ENCODE measurements at regions not wholly inside any gene's neighbourhood (a gene's known extent, or its start where the extent isn't known, plus 50 kb on each side); places are given as distances from the start of the nearest gene placed in this dataset.

GRCh38 chr4:136985683-136986082 lies 546.6 kb downstream of the PCDH18 start:
- Histone ChIP-seq H3K9me2 (replicated peaks; ENCODE audit: control insufficient read depth, low read length) (no peaks in the 10 kb centered on the region), H3K27ac (ENCODE audit: low read depth, low read length) (no peak overlapping the region), H4K20me1 (ENCODE audit: control insufficient read depth, insufficient read depth, low read depth, low read length) (no peaks in the 10 kb centered on the region)

GRCh38 chr4:136967069-136967468 lies 565.2 kb downstream of the PCDH18 start:
- Histone ChIP-seq H3F3A (ENCODE audit: control insufficient read depth, insufficient read depth) (no peaks in the 10 kb centered on the region), H3K4me3 (ENCODE audit: low read length) (no peak overlapping the region), H3K9me2 (replicated peaks; ENCODE audit: control insufficient read depth, low read length) (no peaks in the 10 kb centered on the region), H3K27ac (ENCODE audit: low read depth, low read length) (no peak overlapping the region), H3K79me2 (ENCODE audit: control insufficient read depth, low read length) (no peaks in the 10 kb centered on the region), H3K4me2 (ENCODE audit: low read length) (no peak overlapping the region), H4K20me1 (ENCODE audit: control insufficient read depth, insufficient read depth, low read depth, low read length) (no peaks in the 10 kb centered on the region), H3K9me3 (ENCODE audit: control insufficient read depth, insufficient read depth, low read length) (no peaks in the 10 kb centered on the region), H3K27me3 (ENCODE audit: control insufficient read depth, low read length) (no peaks in the 10 kb centered on the region), H3K36me3 (ENCODE audit: control insufficient read depth, low read length) (no peaks in the 10 kb centered on the region), H3K4me1 (ENCODE audit: control insufficient read depth, low read length) (no peaks in the 10 kb centered on the region)
- no peak for TF ChIP-seq CTCF (IDR thresholded peaks at IDR 0.05; ENCODE audit: low read depth, low read length, poor library complexity, severe bottlenecking)
- TF ChIP-seq EZH2phosphoT487 (IDR thresholded peaks at IDR 0.05; ENCODE audit: borderline replicate concordance, low read length): no peak

More at GRCh38 chr4:136985683-136986082, 546.6 kb downstream of the PCDH18 start:
- Histone ChIP-seq H3K4me1 (ENCODE audit: control insufficient read depth, low read length) (no peaks in the 10 kb centered on the region), H3K4me2 (ENCODE audit: low read length) (no peak overlapping the region), H3K27me3 (ENCODE audit: control insufficient read depth, low read length) (no peaks in the 10 kb centered on the region), H3K79me2 (ENCODE audit: control insufficient read depth, low read length) (no peaks in the 10 kb centered on the region), H3K36me3 (ENCODE audit: control insufficient read depth, low read length) (no peaks in the 10 kb centered on the region), H3F3A (ENCODE audit: control insufficient read depth, insufficient read depth) (no peaks in the 10 kb centered on the region), H3K4me3 (ENCODE audit: low read length) (no peak overlapping the region), H3K9me3 (ENCODE audit: control insufficient read depth, insufficient read depth, low read length) (no peaks in the 10 kb centered on the region)
- TF ChIP-seq CTCF (IDR thresholded peaks at IDR 0.05; ENCODE audit: low read depth, low read length, poor library complexity, severe bottlenecking) (no peak), EZH2phosphoT487 (IDR thresholded peaks at IDR 0.05; ENCODE audit: borderline replicate concordance, low read length) (no peak)

- no peak overlapping the region for H3K4me3 ChIP-seq (ENCODE audit: low read length)
- no peak for TF ChIP-seq CTCF (IDR thresholded peaks at IDR 0.05; ENCODE audit: low read depth, low read length, poor library complexity, severe bottlenecking)
- no peak for TF ChIP-seq EZH2phosphoT487 (IDR thresholded peaks at IDR 0.05; ENCODE audit: borderline replicate concordance, low read length)
- H3F3A ChIP-seq (ENCODE audit: control insufficient read depth, insufficient read depth): no peaks in the 10 kb centered on the region
- no peaks in the 10 kb centered on the region for H4K20me1 ChIP-seq (ENCODE audit: control insufficient read depth, insufficient read depth, low read depth, low read length)
- H3K9me2 ChIP-seq (replicated peaks; ENCODE audit: control insufficient read depth, low read length): no peaks in the 10 kb centered on the region
- no peaks in the 10 kb centered on the region for H3K79me2 ChIP-seq (ENCODE audit: control insufficient read depth, low read length)
- no peaks in the 10 kb centered on the region for H3K27me3 ChIP-seq (ENCODE audit: control insufficient read depth, low read length)
- no peak overlapping the region for H3K4me2 ChIP-seq (ENCODE audit: low read length)
- H3K4me1 ChIP-seq (ENCODE audit: control insufficient read depth, low read length): no peaks in the 10 kb centered on the region
- no peaks in the 10 kb centered on the region for H3K36me3 ChIP-seq (ENCODE audit: control insufficient read depth, low read length)
- no peak overlapping the region for H3K27ac ChIP-seq (ENCODE audit: low read depth, low read length)
- H3K9me3 ChIP-seq (ENCODE audit: control insufficient read depth, insufficient read depth, low read length): no peaks in the 10 kb centered on the region
Measured at GRCh38 chr4:136965478-136965877, 566.8 kb downstream of the PCDH18 start.

- no peaks in the 10 kb centered on the region for H3K4me1 ChIP-seq (ENCODE audit: control insufficient read depth, low read length)
- H4K20me1 ChIP-seq (ENCODE audit: control insufficient read depth, insufficient read depth, low read depth, low read length): no peaks in the 10 kb centered on the region
- H3K27me3 ChIP-seq (ENCODE audit: control insufficient read depth, low read length): no peaks in the 10 kb centered on the region
- TF ChIP-seq CTCF (IDR thresholded peaks at IDR 0.05; ENCODE audit: low read depth, low read length, poor library complexity, severe bottlenecking) (no peak), EZH2phosphoT487 (IDR thresholded peaks at IDR 0.05; ENCODE audit: borderline replicate concordance, low read length) (no peak)
- no peaks in the 10 kb centered on the region for H3K9me2 ChIP-seq (replicated peaks; ENCODE audit: control insufficient read depth, low read length)
- no peaks in the 10 kb centered on the region for H3K9me3 ChIP-seq (ENCODE audit: control insufficient read depth, insufficient read depth, low read length)
- no peak overlapping the region for H3K4me3 ChIP-seq (ENCODE audit: low read length)
- no peaks in the 10 kb centered on the region for H3K36me3 ChIP-seq (ENCODE audit: control insufficient read depth, low read length)
- no peak overlapping the region for H3K4me2 ChIP-seq (ENCODE audit: low read length)
- no peak overlapping the region for H3K27ac ChIP-seq (ENCODE audit: low read depth, low read length)
- no peaks in the 10 kb centered on the region for H3K79me2 ChIP-seq (ENCODE audit: control insufficient read depth, low read length)
- H3F3A ChIP-seq (ENCODE audit: control insufficient read depth, insufficient read depth): no peaks in the 10 kb centered on the region
Measured at GRCh38 chr4:136962868-136963267, 569.4 kb downstream of the PCDH18 start.
